H1 (cell line): ENCODE measurements at regions not wholly inside any gene's neighbourhood (a gene's known extent, or its start where the extent isn't known, plus 50 kb on each side); places are given as distances from the start of the nearest gene placed in this dataset.
A peak's percentile ranks its signal among the peaks of the same experiment; 100 is the strongest.

Experiments used
- CTCF ChIA-PET: fragments of 300-600 bp; sonication (Branson Sonifier 250); formaldehyde crosslinking; loops from one replicate; lab custom pipeline; 2021; ENCODE audit not compliant: partially characterized antibody; lab: Charles Lee
- POLR2A ChIA-PET: fragments of 300-600 bp; sonication (Branson Sonifier 250); formaldehyde crosslinking; loops from one replicate; lab custom pipeline; 2021; ENCODE audit warnings: inconsistent platforms; ENCODE audit not compliant: partially characterized antibody; lab: Charles Lee
- DNase-seq, 2 experiments: peaks; one replicate each; pipeline versions ENCODE4 v3.0.0 to v3.0.0-alpha.2; 2010 to 2022; ENCODE audit warnings: low spot score in 2 of 2, low read depth in 1 of 2, mixed read lengths in 1 of 2
- FAIRE-seq: peaks from 2 replicates; lab custom pipeline; 2011; peaks lifted over from hg19 to GRCh38; lab: Jason Lieb, UNC
- H2AFZ ChIP-seq: 2 replicates; pipeline ENCODE4 v1.8.1; 2012; ENCODE audit warnings: low read length, inconsistent platforms
- H2AK5ac ChIP-seq: 2 replicates; pipeline ENCODE4 v1.6.1; 2013; ENCODE audit warnings: low read depth, low read length
- H2BK120ac ChIP-seq: replicated peaks from 2 replicates; pipeline ENCODE3; 2013; ENCODE audit warnings: low read depth, low read length, inconsistent platforms
- H2BK12ac ChIP-seq: 2 replicates; pipeline ENCODE4 v1.6.1; 2013; ENCODE audit warnings: low read depth, low read length
- H2BK15ac ChIP-seq: 2 replicates; pipeline ENCODE4 v1.6.1; 2013; ENCODE audit warnings: low read length
- H2BK20ac ChIP-seq: 2 replicates; pipeline ENCODE4 v1.6.1; 2013; ENCODE audit warnings: low read length
- H2BK5ac ChIP-seq: 2 replicates; pipeline ENCODE4 v1.6.1; 2013; ENCODE audit warnings: low read depth, low read length
- H3K14ac ChIP-seq: 2 replicates; pipeline ENCODE4 v1.6.1; 2013; ENCODE audit warnings: inconsistent platforms; ENCODE audit not compliant: insufficient read length
- H3K18ac ChIP-seq: 2 replicates; pipeline ENCODE4 v1.6.1; 2013; ENCODE audit warnings: low read length; ENCODE audit errors: extremely low read depth
- H3K23ac ChIP-seq: 2 replicates; pipeline ENCODE4 v1.6.1; 2013; ENCODE audit warnings: inconsistent platforms; ENCODE audit not compliant: insufficient read length
- H3K23me2 ChIP-seq: 2 replicates; pipeline ENCODE4 v1.6.1; 2013; ENCODE audit warnings: low read depth, low read length
- H3K27ac ChIP-seq: 2 replicates; pipeline ENCODE4 v1.6.1; 2011; ENCODE audit warnings: low read depth, low read length, inconsistent platforms
- H3K27me3 ChIP-seq, 4 experiments: replicated peaks in 1 of 4; 1 replicate in 1 of 4; 2 replicates in 3 of 4; pipeline versions ENCODE4 v1.6.1 to v1.8.1; 2011 to 2013; ENCODE audit warnings: low read length in 3 of 4, mild to moderate bottlenecking in 3 of 4, inconsistent platforms in 2 of 4, mixed read lengths in 2 of 4, moderate library complexity in 1 of 4; ENCODE audit not compliant: control insufficient read depth in 3 of 4, insufficient read depth in 3 of 4; ENCODE audit errors: extremely low read depth in 1 of 4
- H3K36me3 ChIP-seq, 4 experiments: 2 replicates each; pipeline versions ENCODE4 v1.6.1 to v1.8.1; 2011 to 2013; ENCODE audit warnings: mild to moderate bottlenecking in 4 of 4, low read length in 3 of 4, moderate library complexity in 2 of 4, control low read depth in 1 of 4, inconsistent platforms in 1 of 4; ENCODE audit not compliant: insufficient read depth in 4 of 4, control insufficient read depth in 2 of 4
- H3K4ac ChIP-seq: replicated peaks from 2 replicates; pipeline ENCODE3; 2013; ENCODE audit warnings: low read length, low read depth, mixed read lengths, inconsistent platforms; ENCODE audit not compliant: insufficient read length
- H3K4me1 ChIP-seq, 4 experiments: replicated peaks in 1 of 4; 1 replicate in 1 of 4; 2 replicates in 3 of 4; pipeline versions ENCODE4 v1.6.1 to v1.8.1; 2011 to 2013; ENCODE audit warnings: low read length in 3 of 4, inconsistent platforms in 2 of 4, mixed read lengths in 1 of 4; ENCODE audit not compliant: insufficient read depth in 4 of 4, control insufficient read depth in 3 of 4
- H3K4me2 ChIP-seq, 2 experiments: 2 replicates each; pipeline versions ENCODE4 v1.6.1 to v1.8.1; 2011 to 2013; ENCODE audit warnings: low read depth in 2 of 2, low read length in 2 of 2, control low read depth in 1 of 2, inconsistent platforms in 1 of 2, mild to moderate bottlenecking in 1 of 2; ENCODE audit not compliant: insufficient read depth in 1 of 2
- H3K4me3 ChIP-seq, 4 experiments: fragments of 200-600, 300-600 bp in 1 of 4; sonication (generic), shearing (Covaris generic), sonication (Bioruptor Twin) in 1 of 4; 2 replicates each; pipeline versions ENCODE4 v1.5.1 to v1.8.1; 2011 to 2016; ENCODE audit warnings: low read length in 4 of 4, low read depth in 3 of 4, control low read depth in 2 of 4, inconsistent platforms in 2 of 4, mild to moderate bottlenecking in 2 of 4, mixed read lengths in 1 of 4, moderate library complexity in 1 of 4; ENCODE audit not compliant: insufficient read depth in 2 of 4; ENCODE audit errors: extremely low read depth in 1 of 4
- H3K56ac ChIP-seq: replicated peaks from 2 replicates; pipeline ENCODE3; 2013; ENCODE audit warnings: low read depth, mild to moderate bottlenecking, mixed read lengths, low read length, inconsistent platforms; ENCODE audit not compliant: insufficient read length
- H3K79me1 ChIP-seq: 2 replicates; pipeline ENCODE4 v1.6.1; 2013; ENCODE audit warnings: low read depth, low read length, control low read depth
- H3K79me2 ChIP-seq, 2 experiments: 2 replicates each; pipeline versions ENCODE4 v1.6.1 to v1.8.1; 2012 to 2013; ENCODE audit warnings: low read length in 2 of 2, mild to moderate bottlenecking in 2 of 2, inconsistent platforms in 1 of 2; ENCODE audit not compliant: insufficient read depth in 2 of 2, control insufficient read depth in 1 of 2
- H3K9ac ChIP-seq, 4 experiments: replicated peaks in 1 of 4; 1 replicate in 1 of 4; 2 replicates in 3 of 4; pipeline versions ENCODE4 v1.6.1 to v1.8.1; 2011 to 2013; ENCODE audit warnings: low read depth in 3 of 4, low read length in 3 of 4, control low read depth in 2 of 4, mild to moderate bottlenecking in 2 of 4, moderate library complexity in 2 of 4, inconsistent platforms in 1 of 4; ENCODE audit errors: extremely low read depth in 1 of 4
- H3K9me3 ChIP-seq, 2 experiments: 2 replicates each; pipeline versions ENCODE4 v1.6.1 to v1.8.1; 2012 to 2013; ENCODE audit warnings: mild to moderate bottlenecking in 2 of 2, moderate library complexity in 2 of 2, control low read depth in 1 of 2, inconsistent platforms in 1 of 2, low read depth in 1 of 2, low read length in 1 of 2, mixed read lengths in 1 of 2; ENCODE audit not compliant: insufficient read depth in 2 of 2
- H4K20me1 ChIP-seq, 2 experiments: replicated peaks in 1 of 2; 2 replicates each; pipeline versions ENCODE3 to v1.8.1; 2011 to 2013; ENCODE audit warnings: inconsistent platforms in 2 of 2, low read length in 2 of 2, mild to moderate bottlenecking in 1 of 2; ENCODE audit not compliant: insufficient read depth in 2 of 2, control insufficient read depth in 1 of 2
- H4K5ac ChIP-seq: 2 replicates; pipeline ENCODE4 v1.6.1; 2013; ENCODE audit warnings: low read length, low read depth, mixed read lengths, inconsistent platforms; ENCODE audit not compliant: insufficient read length
- H4K8ac ChIP-seq: 2 replicates; pipeline ENCODE4 v1.8.0; 2013; ENCODE audit warnings: mild to moderate bottlenecking, moderate library complexity, low read length, inconsistent platforms; ENCODE audit not compliant: insufficient read depth; ENCODE audit errors: extremely low read depth
- H4K91ac ChIP-seq: replicated peaks from 2 replicates; pipeline ENCODE3; 2013; ENCODE audit warnings: low read length, mixed read lengths, inconsistent platforms; ENCODE audit not compliant: insufficient read length
- EGR1 ChIP-seq: IDR thresholded peaks from 2 replicates; pipeline ENCODE4 v1.6.1; 2011; ENCODE audit warnings: low read depth, low read length, borderline replicate concordance
- GABPA ChIP-seq: IDR thresholded peaks from 2 replicates; pipeline ENCODE4 v1.6.1; 2011; ENCODE audit warnings: mild to moderate bottlenecking, low read length, moderate library complexity, borderline replicate concordance; ENCODE audit not compliant: insufficient read depth
- KDM5A ChIP-seq: fragments of 200-600 bp; IDR thresholded peaks from 2 replicates; pipeline ENCODE4 v1.7.1; 2012; ENCODE audit warnings: mild to moderate bottlenecking, low read length, inconsistent platforms, mixed read lengths
- MAFK ChIP-seq: IDR thresholded peaks from 2 replicates; pipeline ENCODE4 v1.6.1; 2012; ENCODE audit warnings: low read depth, mild to moderate bottlenecking, improper control_type of control experiment, low read length
- NANOG ChIP-seq: IDR thresholded peaks from 2 replicates; pipeline ENCODE4 v1.6.1; 2011; ENCODE audit warnings: low read length, low read depth, mild to moderate bottlenecking, inconsistent platforms; ENCODE audit not compliant: insufficient read depth, poor library complexity, severe bottlenecking
- PHF8 ChIP-seq: fragments of 200-600 bp; sonication (generic); conservative IDR thresholded peaks from 2 replicates; pipeline ENCODE4 v1.7.1; 2012; ENCODE audit warnings: low read depth, mild to moderate bottlenecking, inconsistent platforms, low read length, moderate library complexity
- SAP30 ChIP-seq: fragments of 300-600 bp; sonication (generic); IDR thresholded peaks from 2 replicates; pipeline ENCODE4 v1.7.1; 2012; ENCODE audit warnings: low read length, moderate library complexity, mild to moderate bottlenecking, inconsistent platforms; ENCODE audit not compliant: insufficient read depth, insufficient replicate concordance
- SP1 ChIP-seq: IDR thresholded peaks from 2 replicates; pipeline ENCODE4 v1.6.1; 2011; ENCODE audit warnings: low read depth, low read length
- SP4 ChIP-seq: IDR thresholded peaks from 2 replicates; pipeline ENCODE4 v1.6.1; 2012; ENCODE audit warnings: low read length, inconsistent platforms
- WGBS, 2 experiments: shearing (Covaris generic) in 1 of 2; methylation state at CpG; one replicate each; pipeline versions ENCODE4 v1.1.6 to v1.1.7; 2013 to 2015; ENCODE audit warnings: low lambda C conversion rate in 2 of 2, mixed read lengths in 2 of 2, inconsistent platforms in 1 of 2, low coverage in 1 of 2, missing lambda C conversion rate in 1 of 2; ENCODE audit not compliant: insufficient replicate concordance in 2 of 2, insufficient coverage in 1 of 2, insufficient read length in 1 of 2; ENCODE audit errors: extremely low coverage in 1 of 2, missing lambda C conversion rate in 1 of 2; 5-methylcytosine and 5-hydroxymethylcytosine counted together
- TF ChIP-seq, protein P1 (sequence below): IDR thresholded peaks from 2 replicates; pipeline ENCODE4 v1.6.1; 2012; ENCODE audit warnings: inconsistent platforms

- H3K79me2 ChIP-seq = no peaks in the 10 kb centered on the region
- no peak overlapping the region for H2AK5ac ChIP-seq
- POLR2A ChIA-PET = no interaction called here
- no peak overlapping the region for H3K18ac ChIP-seq
- H3K79me1 ChIP-seq = no peaks in the 10 kb centered on the region
- no peaks in the 10 kb centered on the region; a peak in 1 of 7 replicates for H3K4me1 ChIP-seq
- H4K8ac ChIP-seq = peak overlapping the region; percentile 5; the same call in 1 of the 2 replicates
- H2BK120ac ChIP-seq = no peak overlapping the region
- no peaks in the 10 kb centered on the region for H3K9me3 ChIP-seq
- H3K4ac ChIP-seq = no peak overlapping the region
- 90% methylated on average over 2 of the region's 5 CpGs; no CpG with 5 or more reads in 1 of the 2 experiments for WGBS, 2 experiments
- H4K91ac ChIP-seq = no peak overlapping the region
- CTCF ChIA-PET = no interaction called here
- H3K4me3 ChIP-seq = no peak overlapping the region
- no peak overlapping the region for H2BK12ac ChIP-seq
- H3K27ac ChIP-seq = no peak overlapping the region
- no peaks in the 10 kb centered on the region for H4K20me1 ChIP-seq
- no peak overlapping the region for H3K23ac ChIP-seq
- H3K9ac ChIP-seq = no peak overlapping the region
- H3K27me3 ChIP-seq = no peaks in the 10 kb centered on the region
- H3K23me2 ChIP-seq = no peaks in the 10 kb centered on the region
- no peak overlapping the region for H4K5ac ChIP-seq
- no peak overlapping the region for H2BK15ac ChIP-seq
- no peak overlapping the region for H3K4me2 ChIP-seq
- no peak overlapping the region for H2BK20ac ChIP-seq
- H3K56ac ChIP-seq = no peak overlapping the region
- no peaks in the 10 kb centered on the region for H3K36me3 ChIP-seq
- 0 out of 2 replicates have a peak overlapping the region, but pooled peaks have one; percentile 33 for H2AFZ ChIP-seq
- TF ChIP-seq SP1 (no peak), KDM5A (no peak), EGR1 (no peak), SP4 (no peak), MAFK (no peak), GABPA (no peak), SAP30 (no peak), PHF8 (no peak), NANOG (no peak)
- TF ChIP-seq, protein P1, sequence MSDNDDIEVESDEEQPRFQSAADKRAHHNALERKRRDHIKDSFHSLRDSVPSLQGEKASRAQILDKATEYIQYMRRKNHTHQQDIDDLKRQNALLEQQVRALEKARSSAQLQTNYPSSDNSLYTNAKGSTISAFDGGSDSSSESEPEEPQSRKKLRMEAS = no peak
- no peak for DNase-seq
- FAIRE-seq = no peak
- no peak overlapping the region for H2BK5ac ChIP-seq
- H3K14ac ChIP-seq = no peak overlapping the region
These were observed 313.2 kb upstream of the MME start for GRCh38 chr3:154766765-154767503.
